ENCODE measurements at regions not wholly inside any gene's neighbourhood (a gene's known extent, or its start where the extent isn't known, plus 50 kb on each side); places are given as distances from the start of the nearest gene placed in this dataset.
"Not testable (repeated sequence)": the region's sequence is repeated elsewhere in the genome, so short reads cannot be mapped to it uniquely, and the experiment has no call there.

- DNase-seq = no peak
Observed at GRCh38 chr1:79204779-79205479, 198.4 kb upstream of the ADGRL4 start.

- no peak for DNase-seq
Observed at GRCh38 chr1:79198832-79199231, 192.3 kb upstream of the ADGRL4 start.

GRCh38 chr1:79197421-79197820, 190.9 kb upstream of the ADGRL4 start:
- DNase-seq = no peak

GRCh38 chr1:79196211-79196610, 189.7 kb upstream of the ADGRL4 start:
- DNase-seq = no peak

GRCh38 chr1:79193211-79194079, 186.9 kb upstream of the ADGRL4 start:
- DNase-seq = no peak

GRCh38 chr1:79190074-79190473, 183.5 kb upstream of the ADGRL4 start:
- no peak for DNase-seq

- DNase-seq = no peak
Observed at GRCh38 chr1:79188337-79188736, 181.8 kb upstream of the ADGRL4 start.

GRCh38 chr1:79186260-79186659, 179.7 kb upstream of the ADGRL4 start:
- DNase-seq = no peak

- DNase-seq = no peak
Observed at GRCh38 chr1:79177844-79178243, 171.3 kb upstream of the ADGRL4 start.

- no peak for DNase-seq
Observed at GRCh38 chr1:79161077-79161476, 154.5 kb upstream of the ADGRL4 start.

- no peak for DNase-seq
Observed at GRCh38 chr1:79155991-79156390, 149.5 kb upstream of the ADGRL4 start.

- no peak for DNase-seq
Observed at GRCh38 chr1:79151006-79151796, 144.7 kb upstream of the ADGRL4 start.

- DNase-seq = no peak
Observed at GRCh38 chr1:79150576-79150975, 144.0 kb upstream of the ADGRL4 start.

- DNase-seq = not testable (repeated sequence)
Observed at GRCh38 chr1:79138227-79138626, 131.7 kb upstream of the ADGRL4 start.

- DNase-seq = no peak
Observed at GRCh38 chr1:79133774-79134364, 127.3 kb upstream of the ADGRL4 start.

- DNase-seq = no peak
Observed at GRCh38 chr1:79131626-79132025, 125.1 kb upstream of the ADGRL4 start.

GRCh38 chr1:79129914-79130313, 123.4 kb upstream of the ADGRL4 start:
- no peak for DNase-seq

- no peak for DNase-seq
Observed at GRCh38 chr1:79128722-79129121, 122.2 kb upstream of the ADGRL4 start.

- no peak for DNase-seq
Observed at GRCh38 chr1:79124756-79125155, 118.2 kb upstream of the ADGRL4 start.

GRCh38 chr1:79122521-79122920, 116.0 kb upstream of the ADGRL4 start:
- DNase-seq = no peak

GRCh38 chr1:79117376-79117775, 110.8 kb upstream of the ADGRL4 start:
- no peak for DNase-seq

GRCh38 chr1:79113836-79114235, 107.3 kb upstream of the ADGRL4 start:
- no peak for DNase-seq

GRCh38 chr1:79110749-79111148, 104.2 kb upstream of the ADGRL4 start:
- no peak for DNase-seq
